ENCODE measurements at regions not wholly inside any gene's neighbourhood (a gene's known extent, or its start where the extent isn't known, plus 50 kb on each side); places are given as distances from the start of the nearest gene placed in this dataset.
A peak's percentile ranks its signal among the peaks of the same experiment; 100 is the strongest.
"Not testable (repeated sequence)": the region's sequence is repeated elsewhere in the genome, so short reads cannot be mapped to it uniquely, and the experiment has no call there.

DNA sequence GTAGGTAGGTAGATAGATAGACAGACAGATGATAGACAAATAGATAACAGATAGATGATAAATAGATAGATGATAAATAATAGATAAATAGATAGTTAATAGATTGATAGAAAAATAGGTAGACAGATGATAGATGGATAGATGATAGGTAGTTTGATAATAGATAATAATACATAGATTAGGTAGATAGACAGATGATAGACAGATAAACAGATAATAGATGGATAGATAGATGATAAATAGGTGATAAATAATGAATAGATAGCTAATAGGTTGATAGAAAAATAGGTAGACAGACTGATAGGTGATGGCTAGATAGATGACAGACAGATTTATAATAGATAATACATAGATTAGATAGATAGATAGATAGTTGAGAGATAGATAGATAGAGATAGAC lies 350.5 kb upstream of the DPP6 start:
- DNase-seq, result no peak

DNA sequence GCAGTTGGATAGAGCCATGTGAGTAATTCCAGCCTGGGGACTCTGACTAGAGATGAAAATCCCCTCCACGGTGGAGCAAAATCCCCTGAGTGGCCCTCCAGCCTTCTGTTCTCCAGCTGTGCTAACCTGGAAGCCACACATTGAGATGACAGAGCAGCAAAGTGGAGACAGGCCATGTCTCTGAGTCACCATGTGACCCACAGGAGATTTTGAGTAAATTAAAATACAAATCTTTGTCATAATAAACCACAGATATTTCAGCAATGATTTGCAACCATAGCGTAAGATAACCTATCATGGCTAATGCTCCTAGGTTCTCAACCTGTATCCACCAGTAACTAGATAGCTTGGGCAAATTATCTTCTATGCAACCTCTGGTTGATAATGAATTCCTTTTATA lies 328.3 kb upstream of the DPP6 start:
- DNase-seq, result not testable (repeated sequence)

- peak; percentile 1 to 21 for DNase-seq
Observed at GRCh38 chr7:153731504-153731903, 320.7 kb upstream of the DPP6 start.

DNA sequence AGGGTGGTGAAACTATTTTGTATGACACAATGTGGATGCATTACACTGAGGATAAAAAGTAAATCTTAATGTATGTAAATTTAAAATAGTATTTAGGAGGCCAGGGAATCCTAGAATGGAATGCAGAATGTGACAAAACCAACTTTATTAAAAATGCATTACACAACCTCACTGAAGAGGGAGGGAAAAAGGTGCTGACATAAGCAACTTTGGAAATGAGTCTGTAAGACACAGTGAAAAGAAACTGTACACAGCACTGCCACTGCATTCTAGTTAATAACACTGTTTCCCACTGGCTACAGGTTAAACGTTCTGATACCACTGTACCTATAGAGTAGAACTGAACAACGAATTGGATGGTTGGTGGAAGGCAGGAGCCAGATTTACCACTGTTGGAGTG lies 308.8 kb upstream of the DPP6 start:
- not testable (repeated sequence) for DNase-seq

DNA sequence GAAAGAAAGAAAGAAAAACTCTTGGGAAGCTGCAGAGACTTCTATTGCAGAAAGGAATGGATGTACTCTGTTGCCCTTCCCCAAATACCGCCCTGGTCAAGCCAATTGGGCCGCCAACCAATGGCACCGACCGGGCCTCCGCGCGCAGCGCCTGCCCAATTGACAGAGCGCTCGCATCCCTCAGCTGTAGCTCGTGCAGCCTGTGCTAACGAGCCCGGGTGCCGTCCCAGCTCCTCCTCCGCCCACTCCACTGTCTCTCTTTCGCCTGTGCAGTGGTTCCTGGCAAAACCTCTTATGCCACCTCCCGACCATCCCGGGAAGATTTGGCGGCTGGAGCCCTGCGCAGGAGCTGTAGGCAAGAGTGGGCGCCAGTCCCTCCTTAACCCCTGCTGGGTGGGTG lies 304.2 kb upstream of the DPP6 start:
- not testable (repeated sequence) for DNase-seq

- DNase-seq, result not testable (repeated sequence)
Observed at GRCh38 chr7:153748885-153749284, 303.3 kb upstream of the DPP6 start.

GRCh38 chr7:153765869-153766268 lies 286.3 kb upstream of the DPP6 start:
- DNase-seq, result not testable (repeated sequence)

- not testable (repeated sequence) for DNase-seq
Observed at GRCh38 chr7:153766926-153767325, 285.3 kb upstream of the DPP6 start.

GRCh38 chr7:153772966-153773365 lies 279.2 kb upstream of the DPP6 start:
- DNase-seq, result no peak

DNA sequence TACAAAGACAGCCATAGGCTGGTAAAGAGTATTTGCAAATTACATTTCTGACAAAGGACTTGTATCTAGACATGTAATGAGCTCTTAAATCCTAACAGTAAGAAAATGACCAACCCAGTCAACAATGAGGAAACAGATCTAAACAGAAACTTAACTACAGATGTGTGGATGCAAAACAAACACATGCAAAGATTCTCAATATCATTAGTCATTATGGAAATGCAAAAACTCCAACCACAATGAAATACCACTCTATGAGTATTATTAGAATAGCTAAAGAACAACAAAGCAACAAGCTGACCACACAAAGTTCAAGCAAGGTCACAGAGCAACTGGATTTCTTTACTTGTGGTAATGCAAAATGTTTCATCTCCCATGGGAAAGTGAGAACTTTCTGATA lies 275.3 kb upstream of the DPP6 start:
- not testable (repeated sequence) for DNase-seq

DNA sequence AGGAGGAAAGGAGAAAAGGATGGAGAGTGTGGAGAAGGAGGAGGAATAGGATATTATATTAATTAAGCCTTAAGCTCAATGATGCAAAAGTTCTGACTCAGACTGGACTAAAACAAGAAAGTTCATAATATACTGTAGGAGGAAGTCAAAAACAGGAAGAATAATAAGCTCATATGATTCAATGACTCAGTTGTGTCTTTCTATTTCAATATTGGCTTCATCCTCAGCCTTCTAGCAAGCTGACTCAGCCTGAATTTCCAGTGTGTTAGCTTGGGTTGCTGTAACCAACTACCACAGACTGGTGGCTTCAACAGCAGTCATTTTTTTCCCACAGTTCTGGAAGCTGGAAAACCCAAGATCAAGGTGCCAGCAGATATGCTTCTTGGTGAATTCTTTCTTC lies 254.8 kb upstream of the DPP6 start:
- not testable (repeated sequence) for DNase-seq

DNA sequence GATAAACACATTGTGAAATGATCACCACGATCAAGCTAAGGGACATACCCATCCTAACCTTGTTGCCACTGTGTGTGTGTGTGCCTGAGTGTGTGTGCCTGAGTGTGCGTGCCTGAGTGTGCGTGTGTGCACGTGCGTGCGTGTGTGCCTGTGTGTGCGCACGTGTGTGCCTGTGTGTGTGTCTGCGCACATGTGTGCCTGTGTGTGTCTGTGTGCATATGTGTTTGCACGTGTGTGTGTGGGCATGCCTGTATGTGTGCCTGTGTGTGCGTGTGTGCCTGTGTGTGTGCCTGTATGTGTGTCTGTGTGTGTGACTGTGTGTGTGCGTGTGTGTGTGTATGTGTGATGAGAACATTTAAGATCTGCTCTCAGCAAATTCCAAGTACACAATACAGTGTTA lies 244.1 kb upstream of the DPP6 start:
- no peak for DNase-seq

GRCh38 chr7:153829525-153829924 lies 222.7 kb upstream of the DPP6 start:
- DNase-seq, result no peak

- DNase-seq, result no peak
Observed at GRCh38 chr7:153832160-153832559, 220.0 kb upstream of the DPP6 start.

DNA sequence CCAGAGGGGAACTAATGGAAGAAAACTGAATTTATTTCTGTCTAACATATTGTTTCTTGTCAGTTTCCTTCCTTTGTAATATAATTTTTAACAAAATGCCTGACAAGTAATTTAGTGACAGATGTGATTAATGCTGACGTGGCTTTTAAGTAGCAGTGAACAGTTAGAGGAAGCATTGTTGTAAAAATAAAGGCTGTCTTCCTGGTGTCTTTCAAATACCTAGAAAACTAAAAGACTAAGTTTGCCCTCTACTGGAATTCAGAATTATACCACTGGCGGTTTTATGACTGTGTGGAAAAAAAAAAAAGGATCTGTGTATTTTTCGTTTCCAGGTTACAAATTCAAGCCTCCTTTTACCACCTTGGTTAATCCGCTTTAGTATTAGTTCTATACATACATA lies 217.1 kb upstream of the DPP6 start:
- DNase-seq, result peak; percentile 26 to 47

GRCh38 chr7:153835712-153836265 lies 216.4 kb upstream of the DPP6 start:
- DNase-seq, result peak in 1 of 2 experiments; percentile 62

DNA sequence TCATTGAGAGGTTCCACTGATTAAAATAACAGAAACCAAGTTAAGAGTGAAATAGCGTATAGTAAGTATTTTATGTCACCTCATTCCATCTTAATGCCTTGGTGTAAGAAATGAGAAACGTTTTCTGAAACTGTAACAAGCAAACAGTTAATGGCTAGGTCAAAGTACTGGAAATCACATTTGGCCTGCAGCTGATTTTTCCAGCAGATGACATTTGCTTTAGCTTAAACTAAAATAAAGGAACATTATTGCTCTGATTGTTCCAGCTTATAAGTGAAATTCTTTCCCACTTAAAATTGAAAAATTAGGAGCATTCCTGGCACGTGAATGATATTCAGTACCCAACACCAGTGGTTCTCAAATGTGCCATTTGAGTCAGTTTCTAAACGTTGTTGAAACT lies 213.6 kb upstream of the DPP6 start:
- no peak for DNase-seq

GRCh38 chr7:153840861-153841260 lies 211.3 kb upstream of the DPP6 start:
- DNase-seq, result no peak

DNA sequence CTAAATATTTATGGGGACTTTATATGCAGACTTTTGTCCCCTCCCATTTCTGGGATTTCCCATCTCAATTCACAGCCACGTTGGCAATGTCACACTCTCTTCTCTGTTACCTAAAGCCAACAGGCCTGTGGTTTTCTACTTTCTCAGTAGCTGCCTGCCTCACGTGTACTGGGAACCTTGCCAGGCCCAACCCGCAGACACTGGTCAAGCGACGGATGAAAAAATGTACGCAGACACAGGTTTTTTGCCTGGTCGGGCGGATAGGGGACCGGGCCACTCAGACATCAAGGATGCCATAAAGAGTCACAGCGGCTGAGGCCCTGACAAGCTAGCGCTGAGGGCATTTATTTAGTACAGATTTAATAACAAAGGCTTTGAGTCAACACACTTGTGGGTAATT lies 204.4 kb upstream of the DPP6 start:
- DNase-seq, result no peak

GRCh38 chr7:153852261-153852660 lies 199.9 kb upstream of the DPP6 start:
- DNase-seq, result no peak

DNA sequence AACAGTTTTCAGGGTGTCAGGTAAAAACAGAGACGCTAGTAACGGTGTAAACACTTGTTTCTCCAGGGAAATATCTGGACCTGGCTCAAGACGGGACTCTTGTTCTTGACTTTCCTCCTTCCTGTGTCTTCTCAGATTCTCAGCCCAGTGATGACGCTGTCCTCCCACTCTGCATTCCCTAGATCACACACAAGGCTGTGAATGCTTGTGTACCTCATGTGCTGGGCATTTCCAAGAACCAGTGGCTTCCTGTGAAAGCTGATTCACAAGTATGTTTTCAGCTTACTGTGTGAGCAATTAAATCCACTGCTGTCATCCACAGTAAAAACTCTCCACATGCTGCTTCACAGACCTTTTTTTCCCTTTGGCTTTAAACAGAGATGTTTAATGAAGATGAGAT lies 193.8 kb upstream of the DPP6 start:
- no peak for DNase-seq

DNA sequence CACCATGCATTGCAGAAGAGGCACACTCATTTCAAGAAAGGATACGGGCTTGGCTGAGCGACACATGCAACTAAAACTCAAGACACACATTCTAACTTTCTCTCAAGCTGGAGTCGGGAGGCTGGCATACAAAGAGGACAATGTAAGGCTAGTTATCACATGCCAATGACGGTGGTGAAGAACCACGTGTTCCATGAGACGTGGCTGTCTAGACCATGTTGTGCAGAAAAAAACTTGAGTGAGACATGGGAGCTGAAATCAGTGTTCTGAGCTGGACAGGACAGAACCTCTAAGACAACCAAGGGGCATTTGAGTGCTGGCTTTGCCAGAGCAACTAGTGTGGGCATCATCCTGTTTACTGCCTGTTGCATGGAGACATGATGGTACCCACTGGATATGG lies 193.0 kb upstream of the DPP6 start:
- no peak for DNase-seq

- DNase-seq, result peak; percentile 78 to 84
Observed at GRCh38 chr7:153886506-153887441, 165.4 kb upstream of the DPP6 start.

GRCh38 chr7:153887749-153888569 lies 164.2 kb upstream of the DPP6 start:
- DNase-seq, result no peak

Data from NCI-H2081 (cell line).